ENCODE measurements at regions not wholly inside any gene's neighbourhood (a gene's known extent, or its start where the extent isn't known, plus 50 kb on each side); places are given as distances from the start of the nearest gene placed in this dataset.
"Not testable (repeated sequence)": the region's sequence is repeated elsewhere in the genome, so short reads cannot be mapped to it uniquely, and the experiment has no call there.

- no peak for DNase-seq
These were observed 136.9 kb upstream of the PALS2 start for GRCh38 chr7:24436131-24436920.

- DNase-seq, result no peak
These were observed 135.0 kb upstream of the PALS2 start for GRCh38 chr7:24438232-24438631.

GRCh38 chr7:24439104-24439503 is 134.1 kb upstream of the PALS2 start:
- not testable (repeated sequence) for DNase-seq

GRCh38 chr7:24440892-24441291 is 132.4 kb upstream of the PALS2 start:
- DNase-seq, result no peak

GRCh38 chr7:24441314-24442027 is 131.8 kb upstream of the PALS2 start:
- no peak for DNase-seq

- DNase-seq, result no peak
These were observed 131.0 kb upstream of the PALS2 start for GRCh38 chr7:24442170-24442777.

GRCh38 chr7:24444666-24445440 is 128.4 kb upstream of the PALS2 start:
- no peak for DNase-seq

- DNase-seq, result no peak
These were observed 125.2 kb upstream of the PALS2 start for GRCh38 chr7:24448038-24448437.

- not testable (repeated sequence) for DNase-seq
These were observed 123.8 kb upstream of the PALS2 start for GRCh38 chr7:24449416-24449815.

- DNase-seq, result no peak
These were observed 117.3 kb upstream of the PALS2 start for GRCh38 chr7:24455813-24456525.

- DNase-seq, result peak in 1 of 3 experiments; percentile 44
These were observed 116.6 kb upstream of the PALS2 start for GRCh38 chr7:24456526-24457218.

GRCh38 chr7:24457219-24457558 is 116.1 kb upstream of the PALS2 start:
- peak in 1 of 3 experiments; percentile 44 for DNase-seq

- DNase-seq, result no peak
These were observed 111.1 kb upstream of the PALS2 start for GRCh38 chr7:24462117-24462516.

- DNase-seq, result no peak
These were observed 110.3 kb upstream of the PALS2 start for GRCh38 chr7:24462984-24463383.

- no peak for DNase-seq
These were observed 109.8 kb upstream of the PALS2 start for GRCh38 chr7:24463474-24463873.

- no peak for DNase-seq
These were observed 108.4 kb upstream of the PALS2 start for GRCh38 chr7:24464861-24465260.

- DNase-seq, result no peak
These were observed 107.0 kb upstream of the PALS2 start for GRCh38 chr7:24466168-24466768.

- DNase-seq, result no peak
These were observed 104.1 kb upstream of the PALS2 start for GRCh38 chr7:24469118-24469517.

GRCh38 chr7:24472093-24472492 is 101.2 kb upstream of the PALS2 start:
- DNase-seq, result no peak

- DNase-seq, result no peak
These were observed 97.9 kb upstream of the PALS2 start for GRCh38 chr7:24475166-24475961.

- DNase-seq, result no peak
These were observed 97.0 kb upstream of the PALS2 start for GRCh38 chr7:24476227-24476626.

Measured in NCI-H1417 (cell line).